ENCODE measurements at regions not wholly inside any gene's neighbourhood (a gene's known extent, or its start where the extent isn't known, plus 50 kb on each side); places are given as distances from the start of the nearest gene placed in this dataset.

DNA sequence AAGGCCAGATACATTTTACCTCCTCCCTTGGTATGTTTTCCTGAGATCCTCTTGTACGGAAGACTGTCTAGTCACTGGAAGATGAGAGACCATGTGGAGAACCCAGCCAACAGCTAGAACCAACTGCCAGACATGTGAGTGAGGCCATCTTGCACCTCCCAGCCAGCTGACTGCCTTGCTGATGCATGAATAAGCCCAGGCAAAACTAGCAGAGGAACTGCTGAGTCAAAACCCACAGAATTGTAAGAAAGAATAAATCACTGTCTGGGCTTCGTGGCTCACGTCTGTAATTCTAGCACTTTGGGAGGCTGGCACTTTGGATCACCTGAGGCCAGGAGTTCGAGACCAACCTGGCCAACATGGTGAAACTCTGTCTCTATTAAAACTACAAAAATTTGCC lies 160.0 kb downstream of the TPH2 start:
- ChIA-PET CTCF (no interaction called here), POLR2A (no interaction called here)
- ATAC-seq (no peak), DNase-seq (ENCODE audit: low spot score) (no peak)
- Mint-ChIP-seq H3K27ac (no peak overlapping the region; the same call in 1 of the 2 replicates), H3K4me3 (no peak overlapping the region), H3K27me3 (ENCODE audit: low read depth) (no peaks in the 10 kb centered on the region), H3K36me3 (no peaks in the 10 kb centered on the region), H3K4me1 (peaks cover 11% of the 10 kb centered on the region), H3K9me3 (peaks cover 4% of the 10 kb centered on the region)
- no peak for TF ChIP-seq CREM (CRISPR knock-in tag; IDR thresholded peaks at IDR 0.05)

DNA sequence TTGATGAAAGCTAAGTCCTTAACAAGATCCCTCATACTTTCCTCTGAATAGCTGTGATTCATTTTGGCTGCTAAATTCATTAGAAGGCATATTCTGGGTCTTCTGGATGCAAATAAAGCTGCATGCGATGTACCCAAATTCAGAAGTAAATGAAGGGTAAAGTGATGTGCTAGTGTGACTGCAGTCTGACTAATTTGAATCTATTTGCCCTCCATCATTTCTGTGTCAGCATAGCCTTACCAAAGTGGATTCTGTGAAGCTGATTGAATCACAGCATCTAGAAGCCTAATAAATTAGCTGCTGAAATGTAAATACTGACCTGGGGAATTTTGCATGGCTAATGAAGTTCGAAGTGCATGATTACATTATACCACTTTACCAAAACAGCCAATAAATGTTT lies 162.2 kb downstream of the TPH2 start:
- POLR2A ChIA-PET = no interaction called here
- DNase-seq (ENCODE audit: low spot score) (no peak), ATAC-seq (no peak)
- H3K36me3 Mint-ChIP-seq = no peaks in the 10 kb centered on the region
- no peaks in the 10 kb centered on the region for H3K9me3 Mint-ChIP-seq
- H3K4me3 Mint-ChIP-seq = no peak overlapping the region
- no peak for TF ChIP-seq NR3C1 (CRISPR knock-in tag; conservative IDR thresholded peaks at IDR 0.05; ENCODE audit: low read depth)
- TF ChIP-seq ZNF317 (CRISPR knock-in tag; IDR thresholded peaks at IDR 0.05; ENCODE audit: borderline replicate concordance, low read depth) = no peak
- no peak for TF ChIP-seq GABPB1 (CRISPR knock-in tag; IDR thresholded peaks at IDR 0.05)
- no peak for TF ChIP-seq JAZF1 (CRISPR knock-in tag; IDR thresholded peaks at IDR 0.05)
- TF ChIP-seq, protein P1, sequence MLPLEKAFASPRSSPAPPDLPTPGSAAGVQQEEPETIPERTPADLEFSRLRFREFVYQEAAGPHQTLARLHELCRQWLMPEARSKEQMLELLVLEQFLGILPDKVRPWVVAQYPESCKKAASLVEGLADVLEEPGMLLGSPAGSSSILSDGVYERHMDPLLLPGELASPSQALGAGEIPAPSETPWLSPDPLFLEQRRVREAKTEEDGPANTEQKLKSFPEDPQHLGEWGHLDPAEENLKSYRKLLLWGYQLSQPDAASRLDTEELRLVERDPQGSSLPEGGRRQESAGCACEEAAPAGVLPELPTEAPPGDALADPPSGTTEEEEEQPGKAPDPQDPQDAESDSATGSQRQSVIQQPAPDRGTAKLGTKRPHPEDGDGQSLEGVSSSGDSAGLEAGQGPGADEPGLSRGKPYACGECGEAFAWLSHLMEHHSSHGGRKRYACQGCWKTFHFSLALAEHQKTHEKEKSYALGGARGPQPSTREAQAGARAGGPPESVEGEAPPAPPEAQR (CRISPR knock-in tag; IDR thresholded peaks at IDR 0.05) = no peak
- TF ChIP-seq, protein P2, sequence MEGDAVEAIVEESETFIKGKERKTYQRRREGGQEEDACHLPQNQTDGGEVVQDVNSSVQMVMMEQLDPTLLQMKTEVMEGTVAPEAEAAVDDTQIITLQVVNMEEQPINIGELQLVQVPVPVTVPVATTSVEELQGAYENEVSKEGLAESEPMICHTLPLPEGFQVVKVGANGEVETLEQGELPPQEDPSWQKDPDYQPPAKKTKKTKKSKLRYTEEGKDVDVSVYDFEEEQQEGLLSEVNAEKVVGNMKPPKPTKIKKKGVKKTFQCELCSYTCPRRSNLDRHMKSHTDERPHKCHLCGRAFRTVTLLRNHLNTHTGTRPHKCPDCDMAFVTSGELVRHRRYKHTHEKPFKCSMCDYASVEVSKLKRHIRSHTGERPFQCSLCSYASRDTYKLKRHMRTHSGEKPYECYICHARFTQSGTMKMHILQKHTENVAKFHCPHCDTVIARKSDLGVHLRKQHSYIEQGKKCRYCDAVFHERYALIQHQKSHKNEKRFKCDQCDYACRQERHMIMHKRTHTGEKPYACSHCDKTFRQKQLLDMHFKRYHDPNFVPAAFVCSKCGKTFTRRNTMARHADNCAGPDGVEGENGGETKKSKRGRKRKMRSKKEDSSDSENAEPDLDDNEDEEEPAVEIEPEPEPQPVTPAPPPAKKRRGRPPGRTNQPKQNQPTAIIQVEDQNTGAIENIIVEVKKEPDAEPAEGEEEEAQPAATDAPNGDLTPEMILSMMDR (IDR thresholded peaks at IDR 0.05) = no peak
- TF ChIP-seq, protein P3, sequence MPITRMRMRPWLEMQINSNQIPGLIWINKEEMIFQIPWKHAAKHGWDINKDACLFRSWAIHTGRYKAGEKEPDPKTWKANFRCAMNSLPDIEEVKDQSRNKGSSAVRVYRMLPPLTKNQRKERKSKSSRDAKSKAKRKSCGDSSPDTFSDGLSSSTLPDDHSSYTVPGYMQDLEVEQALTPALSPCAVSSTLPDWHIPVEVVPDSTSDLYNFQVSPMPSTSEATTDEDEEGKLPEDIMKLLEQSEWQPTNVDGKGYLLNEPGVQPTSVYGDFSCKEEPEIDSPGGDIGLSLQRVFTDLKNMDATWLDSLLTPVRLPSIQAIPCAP (CRISPR knock-in tag; IDR thresholded peaks at IDR 0.05) = no peak
- no peak for TF ChIP-seq ZNF423 (CRISPR knock-in tag; IDR thresholded peaks at IDR 0.05)
- no peak for TF ChIP-seq MYBL2 (CRISPR knock-in tag; IDR thresholded peaks at IDR 0.05)
- TF ChIP-seq NR2C2 (CRISPR knock-in tag; IDR thresholded peaks at IDR 0.05) = no peak
- no peak for TF ChIP-seq ETV6 (CRISPR knock-in tag; IDR thresholded peaks at IDR 0.05)
- TF ChIP-seq MXD4 (CRISPR knock-in tag; IDR thresholded peaks at IDR 0.05; ENCODE audit: borderline replicate concordance) = no peak
- TF ChIP-seq NFYB (CRISPR knock-in tag; conservative IDR thresholded peaks at IDR 0.05; ENCODE audit: low read depth) = no peak
- TF ChIP-seq TCF7 (CRISPR knock-in tag; IDR thresholded peaks at IDR 0.05; ENCODE audit: low read depth) = no peak
- TF ChIP-seq KAT7 (CRISPR knock-in tag; IDR thresholded peaks at IDR 0.05; ENCODE audit: borderline replicate concordance) = no peak
- TF ChIP-seq, protein P4, sequence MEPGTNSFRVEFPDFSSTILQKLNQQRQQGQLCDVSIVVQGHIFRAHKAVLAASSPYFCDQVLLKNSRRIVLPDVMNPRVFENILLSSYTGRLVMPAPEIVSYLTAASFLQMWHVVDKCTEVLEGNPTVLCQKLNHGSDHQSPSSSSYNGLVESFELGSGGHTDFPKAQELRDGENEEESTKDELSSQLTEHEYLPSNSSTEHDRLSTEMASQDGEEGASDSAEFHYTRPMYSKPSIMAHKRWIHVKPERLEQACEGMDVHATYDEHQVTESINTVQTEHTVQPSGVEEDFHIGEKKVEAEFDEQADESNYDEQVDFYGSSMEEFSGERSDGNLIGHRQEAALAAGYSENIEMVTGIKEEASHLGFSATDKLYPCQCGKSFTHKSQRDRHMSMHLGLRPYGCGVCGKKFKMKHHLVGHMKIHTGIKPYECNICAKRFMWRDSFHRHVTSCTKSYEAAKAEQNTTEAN (CRISPR knock-in tag; IDR thresholded peaks at IDR 0.05) = no peak
- no peak for TF ChIP-seq NR1H2 (CRISPR knock-in tag; IDR thresholded peaks at IDR 0.05)
- no peak overlapping the region for H3K27ac Mint-ChIP-seq
- no peaks in the 10 kb centered on the region for H3K27me3 Mint-ChIP-seq (ENCODE audit: low read depth)
- CTCF ChIA-PET = no interaction called here
- peaks cover 11% of the 10 kb centered on the region for H3K4me1 Mint-ChIP-seq

DNA sequence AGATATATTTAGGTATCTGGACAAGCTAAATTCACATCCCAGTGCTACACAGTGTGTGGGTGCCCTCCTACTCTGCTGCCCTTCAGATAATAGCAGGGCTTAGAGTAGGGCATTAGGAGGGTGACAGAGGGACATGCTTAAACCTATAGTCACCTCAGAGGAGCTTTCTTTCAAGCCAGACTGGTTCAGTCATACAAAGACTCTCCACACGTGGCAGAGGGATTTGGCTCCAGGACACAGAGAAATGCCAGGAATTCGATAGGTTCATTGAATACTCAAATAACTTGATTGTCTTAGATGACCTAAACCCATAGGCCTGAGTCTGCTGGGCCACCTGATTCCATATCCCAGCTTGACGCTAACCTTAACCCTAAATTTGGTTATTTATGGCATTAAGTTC lies 163.5 kb downstream of the TPH2 start:
- Mint-ChIP-seq H3K4me1 (peaks cover 11% of the 10 kb centered on the region), H3K4me3 (no peak overlapping the region), H3K27ac (no peak overlapping the region), H3K9me3 (no peaks in the 10 kb centered on the region), H3K27me3 (ENCODE audit: low read depth) (no peaks in the 10 kb centered on the region), H3K36me3 (no peaks in the 10 kb centered on the region)
- peak; percentile 78 for ATAC-seq
- DNase-seq (ENCODE audit: low spot score) = no peak
- TF ChIP-seq SMAD4 (CRISPR knock-in tag; IDR thresholded peaks at IDR 0.05) = no peak
- no peak for TF ChIP-seq NR2C2 (CRISPR knock-in tag; IDR thresholded peaks at IDR 0.05)
- TF ChIP-seq IRF2 (CRISPR knock-in tag; IDR thresholded peaks at IDR 0.05; ENCODE audit: borderline replicate concordance, low read depth) = no peak
- POLR2A ChIA-PET = no interaction called here
- CTCF ChIA-PET = interaction anchor here (0.8 kb wide), 1 partner anchor 160 kb away, joined by 3 read pairs; no protein-coding TSS in a partner anchor

Data from WTC11 (cell line).